MCF 10A (cell line): ENCODE measurements at regions not wholly inside any gene's neighbourhood (a gene's known extent, or its start where the extent isn't known, plus 50 kb on each side); places are given as distances from the start of the nearest gene placed in this dataset.

Experiments
- BruUV-seq: library from RNA; stranded (reverse); fragments of 400-500 nt; replicated peaks from 2 replicates; lab custom pipeline; 2021; lab: Mats Ljungman, UMichigan
- CTCF ChIA-PET: fragments of 300-600 bp; sonication (Branson Sonifier 250); formaldehyde crosslinking; extraction: SDS; loops from one replicate; lab custom pipeline; 2021; ENCODE audit warnings: antibody characterized with exemption, inconsistent platforms; lab: Yijun Ruan, JAX
- POLR2A ChIA-PET: fragments of 300-600, 350-650 bp; sonication (Branson Sonifier 250); formaldehyde crosslinking; extraction: SDS; loops from one replicate; lab custom pipeline; 2020; ENCODE audit warnings: antibody characterized with exemption, inconsistent platforms; lab: Yijun Ruan, JAX
- DNase-seq: peaks from one replicate; pipeline ENCODE4 v3.0.0-alpha.2; 2018; ENCODE audit not compliant: unreplicated experiment
- H3K27ac Mint-ChIP-seq: one replicate; pipeline ENCODE4 v1.8.0; 2022; ENCODE audit warnings: mild to moderate bottlenecking, low read depth, mixed read lengths; ENCODE audit not compliant: unreplicated experiment
- H3K27me3 Mint-ChIP-seq: one replicate; pipeline ENCODE4 v1.8.0; 2022; ENCODE audit warnings: mixed read lengths; ENCODE audit not compliant: insufficient read depth, unreplicated experiment
- H3K36me3 Mint-ChIP-seq: one replicate; pipeline ENCODE4 v1.8.0; 2022; ENCODE audit warnings: mild to moderate bottlenecking, moderate library complexity, mixed read lengths; ENCODE audit not compliant: insufficient read depth, unreplicated experiment
- H3K4me1 Mint-ChIP-seq: one replicate; pipeline ENCODE4 v1.8.0; 2022; ENCODE audit warnings: mixed read lengths; ENCODE audit not compliant: insufficient read depth, unreplicated experiment
- H3K4me3 Mint-ChIP-seq: one replicate; pipeline ENCODE4 v1.8.0; 2022; ENCODE audit warnings: mild to moderate bottlenecking, moderate library complexity, mixed read lengths; ENCODE audit not compliant: unreplicated experiment
- H3K9me3 Mint-ChIP-seq: one replicate; pipeline ENCODE4 v1.8.0; 2022; ENCODE audit warnings: mixed read lengths; ENCODE audit not compliant: unreplicated experiment
- CTCF ChIP-seq: fragments of 200-600 bp; IDR thresholded peaks from one replicate; pipeline ENCODE4 v1.8.0; 2022; ENCODE audit warnings: antibody characterized with exemption, mild to moderate bottlenecking; ENCODE audit not compliant: unreplicated experiment
- intact Hi-C: fragments of 100-400 bp; cut with micrococcal nuclease; formaldehyde crosslinking; loops from 2 replicates; pipeline ENCODE4 v1.14.1; 2022

GRCh38 chr2:176854878-176855277, 357.7 kb upstream of the HNRNPA3 start:
- ChIA-PET POLR2A (interaction anchor here (0.7 to 1.6 kb wide), 2 partner anchors 10 to 711 kb away, joined by 3 read pairs; no protein-coding TSS in a partner anchor), CTCF (interaction anchor here (0.7 to 2.9 kb wide), 3 partner anchors 9 to 293 kb away, joined by 3 to 12 read pairs (median 5); no protein-coding TSS in a partner anchor)
- H3K4me1 Mint-ChIP-seq, result no peaks in the 10 kb centered on the region
- intact Hi-C loops, result no loop called here
- no TSS peak for BruUV-seq
- no peaks in the 10 kb centered on the region for H3K36me3 Mint-ChIP-seq
- no peak overlapping the region for H3K4me3 Mint-ChIP-seq
- no peak for TF ChIP-seq CTCF
- H3K27me3 Mint-ChIP-seq, result peaks cover 55% of the 10 kb centered on the region
- DNase-seq, result no peak
- H3K27ac Mint-ChIP-seq, result no peak overlapping the region
- no peaks in the 10 kb centered on the region for H3K9me3 Mint-ChIP-seq

- H3K9me3 Mint-ChIP-seq, result no peaks in the 10 kb centered on the region
- POLR2A ChIA-PET, result interaction anchor here (1.0 kb wide), 1 partner anchor 103 kb away, joined by 3 read pairs; no protein-coding TSS in a partner anchor
- DNase-seq, result no peak
- BruUV-seq, result no TSS peak
- H3K4me3 Mint-ChIP-seq, result no peak overlapping the region
- no peak for TF ChIP-seq CTCF
- H3K27me3 Mint-ChIP-seq, result peaks cover 59% of the 10 kb centered on the region
- CTCF ChIA-PET, result interaction anchor here (2.9 kb wide), 1 partner anchor 292 kb away, joined by 12 read pairs; no protein-coding TSS in a partner anchor
- H3K27ac Mint-ChIP-seq, result no peak overlapping the region
- no peaks in the 10 kb centered on the region for H3K4me1 Mint-ChIP-seq
- intact Hi-C loops, result no loop called here
- H3K36me3 Mint-ChIP-seq, result no peaks in the 10 kb centered on the region
Observed at GRCh38 chr2:176856683-176857082, 355.9 kb upstream of the HNRNPA3 start.

- Mint-ChIP-seq H3K9me3 (no peaks in the 10 kb centered on the region), H3K27ac (no peak overlapping the region), H3K4me1 (no peaks in the 10 kb centered on the region), H3K4me3 (no peak overlapping the region), H3K27me3 (peaks cover 70% of the 10 kb centered on the region), H3K36me3 (no peaks in the 10 kb centered on the region)
- no peak for TF ChIP-seq CTCF
- POLR2A ChIA-PET, result no interaction called here
- intact Hi-C loops, result no loop called here
- CTCF ChIA-PET, result no interaction called here
- no peak for DNase-seq
- no TSS peak for BruUV-seq
Observed at GRCh38 chr2:176865336-176865735, 347.3 kb upstream of the HNRNPA3 start.

GRCh38 chr2:176872406-176872805, 340.2 kb upstream of the HNRNPA3 start:
- intact Hi-C loops, result no loop called here
- no peak for TF ChIP-seq CTCF
- Mint-ChIP-seq H3K27me3 (peaks cover 69% of the 10 kb centered on the region), H3K4me3 (no peak overlapping the region), H3K4me1 (no peaks in the 10 kb centered on the region), H3K27ac (no peak overlapping the region), H3K36me3 (no peaks in the 10 kb centered on the region), H3K9me3 (peaks cover 18% of the 10 kb centered on the region)
- POLR2A ChIA-PET, result no interaction called here
- DNase-seq, result no peak
- no TSS peak for BruUV-seq
- CTCF ChIA-PET, result interaction anchor here (0.6 kb wide), 1 partner anchor 983 kb away, joined by 3 read pairs; no protein-coding TSS in a partner anchor
